GM12878 (cell line): ENCODE measurements at regions not wholly inside any gene's neighbourhood (a gene's known extent, or its start where the extent isn't known, plus 50 kb on each side); places are given as distances from the start of the nearest gene placed in this dataset.

Source experiments
- ATAC-seq: fragments of 200-7000 bp; cut with Tn5 transposase; 3 replicates; pipeline ENCODE4 v1.9.1; 2020; ENCODE audit warnings: mild to moderate bottlenecking, moderate library complexity
- BruUV-seq: library from RNA; stranded (reverse); fragments of 400-500 nt; replicated peaks from 2 replicates; lab custom pipeline; 2021; lab: Mats Ljungman, UMichigan
- CTCF ChIA-PET: fragments of 300-600 bp; sonication (Branson Sonifier 250); formaldehyde crosslinking; extraction: SDS; loops from one replicate; lab custom pipeline; 2021; ENCODE audit warnings: inconsistent platforms; lab: Yijun Ruan, JAX
- POLR2A ChIA-PET: fragments of 350-600 bp; formaldehyde crosslinking; extraction: SDS; loops from one replicate; lab custom pipeline; 2021; ENCODE audit warnings: inconsistent platforms; lab: Charles Lee
- RAD21 ChIA-PET: fragments of 300-600 bp; sonication (Branson Sonifier 250); formaldehyde crosslinking; loops from one replicate; lab custom pipeline; 2023; ENCODE audit warnings: antibody characterized with exemption; ENCODE audit not compliant: unreplicated experiment; lab: Charles Lee
- SMC1A ChIA-PET: fragments of 300-600 bp; sonication (Branson Sonifier 250); formaldehyde crosslinking; loops from one replicate; lab custom pipeline; 2023; ENCODE audit not compliant: unreplicated experiment, uncharacterized antibody; lab: Charles Lee
- DNase-seq: peaks from one replicate; pipeline ENCODE4 v3.0.0-alpha.2; 2011; ENCODE audit warnings: low read depth, low spot score
- FAIRE-seq: peaks from 3 replicates; lab custom pipeline; 2011; peaks lifted over from hg19 to GRCh38; lab: Jason Lieb, UNC
- H2AFZ ChIP-seq: 2 replicates; pipeline ENCODE4 v1.6.0; 2011; ENCODE audit warnings: low read depth, low read length, control low read depth; ENCODE audit not compliant: control insufficient read depth
- H3K27ac ChIP-seq: 2 replicates; pipeline ENCODE4 v1.5.1; 2011; ENCODE audit warnings: control low read depth; ENCODE audit not compliant: control insufficient read depth, insufficient read depth
- H3K27me3 ChIP-seq, 2 experiments: replicated peaks in 1 of 2; 2 replicates each; pipeline versions ENCODE4 v1.6.0 to v1.6.1; 2011; ENCODE audit warnings: low read length in 1 of 2; ENCODE audit not compliant: control insufficient read depth in 2 of 2, insufficient read depth in 2 of 2
- H3K36me3 ChIP-seq, 2 experiments: 2 replicates each; pipeline ENCODE4 v1.5.1; 2011; ENCODE audit warnings: low read length in 1 of 2; ENCODE audit not compliant: control insufficient read depth in 2 of 2, insufficient read depth in 2 of 2
- H3K4me1 ChIP-seq: 2 replicates; pipeline ENCODE4 v1.6.1; 2011; ENCODE audit warnings: mild to moderate bottlenecking, low read length, moderate library complexity, mixed read lengths; ENCODE audit not compliant: control insufficient read depth, insufficient read depth
- H3K4me2 ChIP-seq: 2 replicates; pipeline ENCODE4 v1.6.0; 2011; ENCODE audit warnings: control low read depth; ENCODE audit not compliant: control insufficient read depth, insufficient read depth
- H3K4me3 ChIP-seq: fragments of 200-600 bp; sonication (generic); 2 replicates; pipeline ENCODE4 v1.5.1; 2016
- H3K79me2 ChIP-seq: 2 replicates; pipeline ENCODE4 v1.6.0; 2011; ENCODE audit warnings: low read length; ENCODE audit not compliant: control insufficient read depth, insufficient read depth
- H3K9ac ChIP-seq: 2 replicates; pipeline ENCODE4 v1.8.0; 2011; ENCODE audit warnings: low read length, control low read depth, mixed read lengths; ENCODE audit not compliant: control insufficient read depth, insufficient read depth
- H3K9me3 ChIP-seq: replicated peaks from 3 replicates; pipeline ENCODE4 v1.5.1; 2011; ENCODE audit warnings: mild to moderate bottlenecking, low read length; ENCODE audit not compliant: control insufficient read depth, insufficient read depth
- H4K20me1 ChIP-seq: 2 replicates; pipeline ENCODE4 v1.6.0; 2011; ENCODE audit not compliant: control insufficient read depth, insufficient read depth
- CEBPZ ChIP-seq: fragments of 150-350 bp; IDR thresholded peaks from 2 replicates; pipeline ENCODE4 v1.6.1; 2016; ENCODE audit warnings: low read depth, low read length
- IRF5 ChIP-seq: fragments of 450-650 bp; IDR thresholded peaks from 2 replicates; pipeline ENCODE4 v1.6.1; 2017; ENCODE audit warnings: borderline replicate concordance
- MLLT1 ChIP-seq: fragments of 450-650 bp; IDR thresholded peaks from 2 replicates; pipeline ENCODE4 v1.6.1; 2016; ENCODE audit warnings: mild to moderate bottlenecking
- ZNF274 ChIP-seq: IDR thresholded peaks from one replicate; pipeline ENCODE4 v1.8.0; 2011; ENCODE audit not compliant: insufficient read length, insufficient read depth
- WGBS: methylation state at CpG from one replicate; pipeline ENCODE4 v1.1.6; 2016; ENCODE audit warnings: low lambda C conversion rate; ENCODE audit not compliant: insufficient replicate concordance, insufficient coverage; ENCODE audit errors: missing lambda C conversion rate; 5-methylcytosine and 5-hydroxymethylcytosine counted together
- in situ Hi-C: fragments of 300-500 bp; cut with MboI; formaldehyde crosslinking; loops from 9 replicates; pipeline ENCODE4 v1.14.3; 2018; ENCODE audit warnings: mixed read lengths
- intact Hi-C: fragments of 100-400 bp; cut with micrococcal nuclease; formaldehyde crosslinking; loops from one replicate; pipeline ENCODE4 v1.14.2; 2022; ENCODE audit not compliant: unreplicated experiment

- TF ChIP-seq MLLT1, result no peak
- no peak for TF ChIP-seq IRF5
These were observed 503.5 kb downstream of the KIF20B start (continued) for GRCh38 chr10:90204956-90205314.

GRCh38 chr10:90205340-90205739, 503.9 kb downstream of the KIF20B start:
- TF ChIP-seq ZNF274 (no peak), CEBPZ (no peak)
- FAIRE-seq (no peak), DNase-seq (no peak), ATAC-seq (no peak)
- intact Hi-C loops (no loop called here), in situ Hi-C loops (no loop called here)
- Histone ChIP-seq H4K20me1 (no peaks in the 10 kb centered on the region), H3K9me3 (no peaks in the 10 kb centered on the region), H3K9ac (no peak overlapping the region), H3K4me3 (no peak overlapping the region), H3K36me3 (no peaks in the 10 kb centered on the region), H2AFZ (no peak overlapping the region), H3K27me3 (no peaks in the 10 kb centered on the region), H3K4me2 (no peak overlapping the region), H3K27ac (no peak overlapping the region), H3K4me1 (no peaks in the 10 kb centered on the region), H3K79me2 (no peaks in the 10 kb centered on the region)
- CTCF ChIA-PET, result no interaction called here
- WGBS, result 10% methylated on average over 3 of the region's 3 CpGs
- POLR2A ChIA-PET, result no interaction called here
- RAD21 ChIA-PET, result no interaction called here
- BruUV-seq, result no TSS peak
- SMC1A ChIA-PET, result no interaction called here
